Adrenal gland (tissue), 9 donors: ENCODE measurements at regions not wholly inside any gene's neighbourhood (a gene's known extent, or its start where the extent isn't known, plus 50 kb on each side); places are given as distances from the start of the nearest gene placed in this dataset.

Source experiments
- DNase-seq, 7 donors: peaks; one replicate each; pipeline ENCODE4 v3.0.0-alpha.2; 2019 to 2020
- H3K27ac ChIP-seq, 5 donors: fragments of 200-600 bp; sonication (generic) in 4 of 5; 1 replicate in 3 of 5; 2 replicates in 2 of 5; pipeline versions ENCODE4 v1.5.1 to v1.8.0; 2016 to 2020; ENCODE audit warnings: mild to moderate bottlenecking in 1 of 5
- H3K27me3 ChIP-seq: fragments of 200-600 bp; 2 replicates; pipeline ENCODE4 v1.8.0; 2021
- H3K36me3 ChIP-seq, 2 donors: fragments of 200-600 bp; replicated peaks in 1 of 2; 1 replicate in 1 of 2; 2 replicates in 1 of 2; pipeline versions ENCODE4 v1.5.1 to v1.8.0; 2018 to 2022
- H3K4me1 ChIP-seq, 2 donors: fragments of 200-600 bp; replicated peaks in 1 of 2; 1 replicate in 1 of 2; 2 replicates in 1 of 2; pipeline versions ENCODE4 v1.5.1 to v1.8.0; 2018 to 2021
- H3K4me3 ChIP-seq, 4 donors: fragments of 200-600 bp; sonication (generic) in 3 of 4; one replicate each; pipeline ENCODE4 v1.5.1; 2016 to 2018
- H3K9me3 ChIP-seq, 3 donors: fragments of 200-600 bp; sonication (generic) in 1 of 3; replicated peaks in 1 of 3; 1 replicate in 2 of 3; 2 replicates in 1 of 3; pipeline versions ENCODE4 v1.5.1 to v1.8.0; 2016 to 2021
- CTCF ChIP-seq, 6 experiments: fragments of 450-650 bp in 4 of 6; fragments of 200-600 bp in 2 of 6; sonication (generic) in 1 of 6; IDR thresholded peaks; 1 replicate in 5 of 6; 2 replicates in 1 of 6; pipeline versions ENCODE4 v1.5.1 to v1.8.0; 2016 to 2021; ENCODE audit warnings: antibody characterized with exemption in 6 of 6, mild to moderate bottlenecking in 2 of 6, moderate library complexity in 1 of 6
- POLR2A ChIP-seq, 2 donors: fragments of 450-650 bp; IDR thresholded peaks; one replicate each; pipeline ENCODE4 v1.6.1; 2017; ENCODE audit warnings: antibody characterized with exemption in 2 of 2, mild to moderate bottlenecking in 2 of 2, moderate library complexity in 1 of 2
- WGBS, 4 donors: extraction: QIAGEN DNeasy Blood & Tissue Kit in 2 of 4; methylation state at CpG; one replicate each; pipeline versions ENCODE4 v1.1.5 to v1.1.7; 2013 to 2017; 5-methylcytosine and 5-hydroxymethylcytosine counted together
- intact Hi-C, 2 donors: fragments of 100-400 bp; cut with DNase I; formaldehyde crosslinking; loops; one replicate each; pipeline versions ENCODE4 v1.14.1 to v1.15.0; 2022 to 2023
- donor health status: healthy with polysubstance abuse.
- donor health status: Bipolar disorder and iron deficiency.
- donor health status: DM: yes; HTN: yes; CAD: no.
- donor health status: DM: no; HTN: no; CAD: no.
- donor health status: DM: no; HTN: no; CAD: no.

DNA sequence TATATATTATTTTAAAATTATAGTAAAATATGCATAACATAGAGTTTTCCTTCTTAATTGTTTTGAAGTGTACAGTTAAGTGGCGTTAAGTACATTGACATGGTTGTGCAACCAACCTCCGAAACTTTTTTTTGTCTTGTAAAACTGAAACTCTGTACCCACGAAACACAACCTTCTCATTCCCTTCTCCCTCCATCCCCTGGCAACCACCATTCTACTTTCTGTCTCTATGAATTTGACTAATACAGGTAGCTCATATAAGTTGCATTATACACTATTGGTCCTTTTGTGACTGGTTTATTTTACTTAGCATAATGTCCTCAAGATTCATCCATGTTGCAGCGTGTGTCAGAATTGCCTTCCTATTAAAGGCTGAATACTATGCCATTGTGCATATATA is 179.4 kb downstream of the SATB1 start:
- 66 to 78% (median 75%) methylated on average over 4 of the region's 4 CpGs for WGBS, 4 donors
- intact Hi-C loops: no loop called here
- Histone ChIP-seq H3K27me3 (no peaks in the 10 kb centered on the region), H3K36me3 (no peaks in the 10 kb centered on the region), H3K4me3 (no peak overlapping the region), H3K9me3 (no peaks in the 10 kb centered on the region), H3K4me1 (no peaks in the 10 kb centered on the region), H3K27ac (no peak overlapping the region)
- DNase-seq: no peak
- TF ChIP-seq CTCF (IDR thresholded peaks at IDR 0.05): no peak
- no peak for TF ChIP-seq POLR2A (IDR thresholded peaks at IDR 0.05)

DNA sequence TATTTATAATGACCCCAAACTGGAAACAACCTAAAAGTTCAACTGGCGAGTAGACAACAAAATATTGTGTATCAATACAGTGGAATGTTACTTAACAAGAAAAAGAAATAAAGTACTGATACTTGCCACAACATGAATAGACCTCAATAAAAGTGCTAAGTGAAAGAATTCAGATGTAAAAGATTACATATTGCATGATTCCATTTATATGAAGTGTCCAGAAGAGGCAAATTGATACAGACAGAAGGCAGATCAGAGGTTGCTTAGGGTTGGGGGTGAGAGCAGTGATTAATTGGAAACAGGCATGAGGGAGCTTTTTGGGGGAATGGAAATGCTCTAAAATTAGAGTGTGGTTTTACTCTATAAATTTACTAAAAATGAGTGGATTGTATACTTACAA is 183.3 kb downstream of the SATB1 start:
- H3K4me3 ChIP-seq: no peak overlapping the region
- H3K27me3 ChIP-seq: no peaks in the 10 kb centered on the region
- DNase-seq: no peak
- H3K9me3 ChIP-seq: no peaks in the 10 kb centered on the region
- no peaks in the 10 kb centered on the region for H3K36me3 ChIP-seq
- intact Hi-C loops: no loop called here
- no peak overlapping the region for H3K27ac ChIP-seq
- 62 to 83% (median 72%) methylated on average over 1 of the region's 1 CpG for WGBS, 4 donors
- TF ChIP-seq CTCF (IDR thresholded peaks at IDR 0.05) (no peak), POLR2A (IDR thresholded peaks at IDR 0.05) (no peak)
- H3K4me1 ChIP-seq: no peaks in the 10 kb centered on the region

DNA sequence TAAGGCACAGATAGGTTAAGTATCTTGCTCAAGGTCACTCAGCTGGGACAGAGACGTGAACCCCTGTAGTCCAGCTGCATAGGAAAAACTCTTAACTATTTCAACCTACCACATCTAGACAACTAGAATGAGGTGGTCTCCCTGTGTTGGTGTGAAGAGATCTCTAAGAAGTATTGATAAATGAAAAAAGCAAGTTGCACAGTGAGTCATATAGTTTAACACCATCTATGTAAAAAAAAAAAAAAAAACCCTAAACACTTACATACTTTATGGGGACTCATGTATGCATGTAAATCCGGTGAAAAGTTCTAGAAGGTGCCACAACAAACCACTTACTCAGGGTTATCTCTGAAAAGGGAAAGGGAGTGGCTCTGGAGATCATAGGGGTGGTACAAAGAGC is 185.5 kb downstream of the SATB1 start:
- no peak for TF ChIP-seq POLR2A (IDR thresholded peaks at IDR 0.05)
- no peak for TF ChIP-seq CTCF (IDR thresholded peaks at IDR 0.05)
- no peaks in the 10 kb centered on the region for H3K27me3 ChIP-seq
- H3K27ac ChIP-seq: no peak overlapping the region
- H3K9me3 ChIP-seq: no peaks in the 10 kb centered on the region
- H3K36me3 ChIP-seq: no peaks in the 10 kb centered on the region
- no peaks in the 10 kb centered on the region for H3K4me1 ChIP-seq
- WGBS, 4 donors: 60 to 71% (median 67%) methylated on average over 2 of the region's 2 CpGs
- intact Hi-C loops: no loop called here
- H3K4me3 ChIP-seq: no peak overlapping the region
- no peak for DNase-seq

DNA sequence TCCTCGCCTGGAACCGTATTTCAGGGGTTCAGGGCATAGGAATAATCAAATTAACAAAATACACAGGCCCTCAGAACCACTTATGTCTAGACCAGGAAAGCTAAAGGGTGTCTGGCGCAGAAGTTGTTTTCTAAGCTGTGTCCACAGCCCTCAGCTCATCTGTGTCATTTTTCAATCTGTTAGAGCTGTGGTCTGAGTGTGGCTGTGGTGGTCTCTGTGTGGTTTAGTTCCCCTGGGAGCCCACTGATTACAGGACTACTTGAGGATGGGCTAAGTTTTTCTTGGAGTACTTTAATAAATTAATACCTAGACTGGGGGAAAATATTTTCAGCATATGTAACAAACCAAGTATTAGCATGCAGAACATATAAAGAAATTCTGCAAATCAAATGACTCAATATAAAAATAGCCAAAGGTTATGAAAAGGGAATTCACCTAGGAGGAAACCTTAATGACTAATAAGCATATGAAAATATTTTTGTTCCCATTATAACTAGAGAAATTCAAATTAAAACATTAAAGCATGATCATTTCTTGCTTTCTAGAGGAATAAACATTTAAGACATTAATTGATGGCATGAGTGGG is 186.3 kb downstream of the SATB1 start:
- Histone ChIP-seq H3K4me1 (no peaks in the 10 kb centered on the region), H3K36me3 (no peaks in the 10 kb centered on the region), H3K27me3 (no peaks in the 10 kb centered on the region), H3K9me3 (no peaks in the 10 kb centered on the region), H3K27ac (no peak overlapping the region), H3K4me3 (no peak overlapping the region)
- DNase-seq: no peak
- whole genome bisulfite sequencing, 4 donors: 49 to 66% (median 56%) methylated on average over 3 of the region's 3 CpGs
- intact Hi-C loops: no loop called here
- no peak for TF ChIP-seq POLR2A (IDR thresholded peaks at IDR 0.05)

DNA sequence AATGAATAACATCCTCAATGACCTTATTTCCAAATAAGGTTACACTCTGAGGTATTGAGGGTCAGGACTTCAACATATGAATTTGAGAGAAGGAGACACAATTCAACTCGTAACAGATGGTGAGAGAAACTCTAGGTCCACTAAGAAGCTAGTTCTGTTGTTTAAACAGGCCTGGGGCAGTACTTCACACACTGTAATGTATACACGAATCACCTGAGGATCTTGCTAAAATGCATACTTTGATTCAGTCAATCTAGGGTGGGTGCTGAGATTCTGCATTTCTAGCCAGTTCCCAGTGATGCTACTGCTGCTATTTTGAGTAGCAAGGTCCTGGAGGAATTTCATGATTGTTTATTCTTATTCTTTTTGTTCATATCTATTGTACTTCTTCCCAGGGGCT is 186.8 kb downstream of the SATB1 start:
- WGBS, 4 donors: 63 to 74% (median 67%) methylated on average over 2 of the region's 2 CpGs
- intact Hi-C loops: no loop called here
- no peak for TF ChIP-seq POLR2A (IDR thresholded peaks at IDR 0.05)
- TF ChIP-seq CTCF (IDR thresholded peaks at IDR 0.05): no peak

More for the DNA sequence above, 186.8 kb downstream of the SATB1 start:
- Histone ChIP-seq H3K4me3 (no peak overlapping the region), H3K36me3 (no peaks in the 10 kb centered on the region), H3K27ac (no peak overlapping the region), H3K27me3 (no peaks in the 10 kb centered on the region), H3K4me1 (no peaks in the 10 kb centered on the region), H3K9me3 (no peaks in the 10 kb centered on the region)
- no peak for DNase-seq
